IMR-90 (cell line): ENCODE measurements at regions not wholly inside any gene's neighbourhood (a gene's known extent, or its start where the extent isn't known, plus 50 kb on each side); places are given as distances from the start of the nearest gene placed in this dataset.

Experiments
- ATAC-seq: fragments of 200-7000 bp; cut with Tn5 transposase; 2 replicates; pipeline ENCODE4 v1.9.1; 2020; ENCODE audit warnings: low read depth, mild to moderate bottlenecking, moderate library complexity
- BruUV-seq: library from RNA; stranded (reverse); fragments of 400-500 nt; replicated peaks from 2 replicates; lab custom pipeline; 2021; lab: Mats Ljungman, UMichigan
- CTCF ChIA-PET: fragments of 300-600 bp; formaldehyde crosslinking; extraction: SDS; loops from one replicate; lab custom pipeline; 2021; ENCODE audit warnings: antibody characterized with exemption; lab: Yijun Ruan, JAX
- POLR2A ChIA-PET: fragments of 300-600 bp; sonication (Branson Sonifier 250); formaldehyde crosslinking; loops from one replicate; lab custom pipeline; 2022; ENCODE audit warnings: antibody characterized with exemption; ENCODE audit not compliant: unreplicated experiment; lab: Charles Lee
- DNase-seq: peaks from one replicate; pipeline ENCODE4 v3.0.0; 2013
- H2AFZ ChIP-seq: replicated peaks from 2 replicates; pipeline ENCODE3; 2013; ENCODE audit warnings: low read length, mild to moderate bottlenecking; ENCODE audit not compliant: poor library complexity
- H2AK5ac ChIP-seq: 2 replicates; pipeline ENCODE4 v1.6.1; 2013; ENCODE audit warnings: low read depth, low read length, inconsistent platforms
- H2AK9ac ChIP-seq: replicated peaks from 2 replicates; pipeline ENCODE3; 2013; ENCODE audit warnings: mild to moderate bottlenecking, low read depth, low read length, moderate library complexity; ENCODE audit not compliant: poor library complexity
- H2BK120ac ChIP-seq: 2 replicates; pipeline ENCODE4 v1.6.1; 2013; ENCODE audit warnings: low read depth, low read length, inconsistent platforms
- H2BK15ac ChIP-seq: 3 replicates; pipeline ENCODE4 v1.6.1; 2013; ENCODE audit warnings: low read depth, low read length, inconsistent platforms
- H2BK20ac ChIP-seq: 2 replicates; pipeline ENCODE4 v1.6.1; 2013; ENCODE audit warnings: low read depth, mild to moderate bottlenecking, inconsistent platforms, low read length, moderate library complexity
- H2BK5ac ChIP-seq: 2 replicates; pipeline ENCODE4 v1.6.1; 2013; ENCODE audit warnings: mild to moderate bottlenecking, low read depth, low read length, inconsistent platforms; ENCODE audit not compliant: poor library complexity, severe bottlenecking
- H3K14ac ChIP-seq: replicated peaks from 2 replicates; pipeline ENCODE4 v1.6.1; 2013; ENCODE audit warnings: low read depth, low read length, inconsistent platforms
- H3K18ac ChIP-seq: 2 replicates; pipeline ENCODE4 v1.6.1; 2013; ENCODE audit warnings: low read depth, low read length, control low read depth
- H3K23ac ChIP-seq: 2 replicates; pipeline ENCODE4 v1.6.1; 2013; ENCODE audit warnings: low read depth, low read length, inconsistent platforms
- H3K27ac ChIP-seq: 2 replicates; pipeline ENCODE4 v1.5.1; 2013; ENCODE audit warnings: mild to moderate bottlenecking, control low read depth, low read length; ENCODE audit not compliant: insufficient read depth
- H3K27me3 ChIP-seq: 2 replicates; pipeline ENCODE4 v1.6.1; 2013; ENCODE audit warnings: low read length; ENCODE audit not compliant: control insufficient read depth, insufficient read depth
- H3K36me3 ChIP-seq: 2 replicates; pipeline ENCODE4 v1.6.1; 2013; ENCODE audit warnings: low read length, mixed read lengths; ENCODE audit not compliant: control insufficient read depth, insufficient read depth
- H3K4ac ChIP-seq: 2 replicates; pipeline ENCODE4 v1.6.1; 2013; ENCODE audit warnings: low read depth, low read length, inconsistent platforms
- H3K4me1 ChIP-seq: 2 replicates; pipeline ENCODE4 v1.6.1; 2013; ENCODE audit warnings: low read length, mixed read lengths; ENCODE audit not compliant: control insufficient read depth, insufficient read depth
- H3K4me2 ChIP-seq: 2 replicates; pipeline ENCODE4 v1.6.1; 2013; ENCODE audit warnings: low read depth, mild to moderate bottlenecking, control low read depth, low read length, moderate library complexity
- H3K4me3 ChIP-seq: 2 replicates; pipeline ENCODE4 v1.5.1; 2013; ENCODE audit warnings: low read depth, mild to moderate bottlenecking, control low read depth, low read length, moderate library complexity; ENCODE audit not compliant: insufficient read depth
- H3K56ac ChIP-seq: 2 replicates; pipeline ENCODE4 v1.6.1; 2013; ENCODE audit warnings: low read length, inconsistent platforms; ENCODE audit not compliant: insufficient read depth; ENCODE audit errors: extremely low read depth
- H3K79me1 ChIP-seq, 2 experiments: 2 replicates each; pipeline ENCODE4 v1.6.1; 2013; ENCODE audit warnings: low read length in 2 of 2, inconsistent platforms in 1 of 2, low read depth in 1 of 2
- H3K9ac ChIP-seq: 2 replicates; pipeline ENCODE4 v1.6.1; 2013; ENCODE audit warnings: low read depth, low read length, control low read depth
- H3K9me1 ChIP-seq: 2 replicates; pipeline ENCODE4 v1.6.1; 2013; ENCODE audit warnings: low read length, inconsistent platforms; ENCODE audit not compliant: insufficient read depth
- H3K9me3 ChIP-seq: 2 replicates; pipeline ENCODE4 v1.6.1; 2013; ENCODE audit warnings: low read length; ENCODE audit not compliant: control insufficient read depth, insufficient read depth
- H4K20me1 ChIP-seq: 2 replicates; pipeline ENCODE4 v1.6.1; 2013; ENCODE audit warnings: low read length, inconsistent platforms; ENCODE audit not compliant: insufficient read depth
- H4K5ac ChIP-seq: 2 replicates; pipeline ENCODE4 v1.6.1; 2013; ENCODE audit warnings: mild to moderate bottlenecking, low read depth, low read length, control low read depth
- H4K8ac ChIP-seq, 2 experiments: 2 replicates each; pipeline ENCODE4 v1.6.1; 2013; ENCODE audit warnings: low read depth in 2 of 2, low read length in 2 of 2, control low read depth in 1 of 2, inconsistent platforms in 1 of 2
- H4K91ac ChIP-seq: 2 replicates; pipeline ENCODE4 v1.6.1; 2013; ENCODE audit warnings: low read depth, low read length, inconsistent platforms; ENCODE audit not compliant: insufficient read depth
- BHLHE40 ChIP-seq: fragments of 150-350 bp; IDR thresholded peaks from 2 replicates; pipeline ENCODE4 v1.6.1; 2016; ENCODE audit warnings: mild to moderate bottlenecking, low read depth, low read length
- WGBS, 2 experiments: methylation state at CpG; one replicate each; pipeline versions ENCODE4 v1.1.5 to v1.1.7; 2013; ENCODE audit warnings: missing lambda C conversion rate in 2 of 2; ENCODE audit not compliant: insufficient read length in 1 of 2; ENCODE audit errors: extremely low coverage in 2 of 2; 5-methylcytosine and 5-hydroxymethylcytosine counted together
- dilution Hi-C: fragments of 300-500 bp; cut with HindIII; formaldehyde crosslinking; loops from one replicate; pipeline ENCODE4 v1.14.3; 2018; ENCODE audit warnings: low sequenced_read_pairs; ENCODE audit not compliant: unreplicated experiment
- in situ Hi-C: fragments of 300-500 bp; cut with MboI; formaldehyde crosslinking; loops from 3 replicates; pipeline ENCODE4 v1.14.3; 2019; ENCODE audit warnings: low sequenced_read_pairs, inconsistent platforms, mixed read lengths
- intact Hi-C: fragments of 100-400 bp; cut with micrococcal nuclease; formaldehyde crosslinking; loops from 2 replicates; pipeline ENCODE4 v1.10.0; 2022
- TF ChIP-seq, protein P1 (sequence below): fragments of 150-350 bp; IDR thresholded peaks from 2 replicates; pipeline ENCODE4 v1.6.1; 2016; ENCODE audit warnings: low read depth, mild to moderate bottlenecking, low read length, moderate library complexity, borderline replicate concordance

DNA sequence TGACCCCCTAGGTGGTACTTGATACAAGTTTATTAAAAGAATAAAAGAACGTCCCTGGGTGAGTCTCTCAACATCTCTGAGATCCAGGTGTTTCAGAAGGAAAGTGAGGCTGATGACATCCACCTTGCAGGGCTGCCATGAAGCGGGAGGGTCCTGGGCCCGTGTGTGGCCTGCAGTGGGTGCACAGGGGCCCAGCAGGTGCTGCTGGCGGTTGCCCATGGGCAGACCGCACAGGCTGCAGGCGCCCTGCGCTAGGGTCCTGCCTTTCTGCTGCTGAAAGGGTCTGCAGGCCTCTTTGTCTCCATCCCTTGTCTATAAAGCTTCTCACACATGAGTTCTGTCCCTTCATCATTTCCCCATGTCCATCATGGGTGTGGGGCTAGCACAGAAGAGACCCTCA, 247.0 kb downstream of the TFCP2L1 start:
- intact Hi-C loops (no loop called here), dilution Hi-C loops (no loop called here), in situ Hi-C loops (no loop called here)
- no peak overlapping the region for H2BK15ac ChIP-seq
- peaks cover 3% of the 10 kb centered on the region; the same call in 1 of the 2 replicates for H3K9me3 ChIP-seq
- H3K79me1 ChIP-seq, result no peaks in the 10 kb centered on the region
- no TSS peak for BruUV-seq
- H3K27me3 ChIP-seq, result peaks cover 80% of the 10 kb centered on the region
- no peak overlapping the region for H2BK5ac ChIP-seq
- no peak overlapping the region for H4K5ac ChIP-seq
- H2BK120ac ChIP-seq, result no peak overlapping the region
- no peak overlapping the region for H3K4me2 ChIP-seq
- H4K20me1 ChIP-seq, result no peaks in the 10 kb centered on the region; the same call in 1 of the 2 replicates
- no peak overlapping the region for H3K9ac ChIP-seq
- DNase-seq, result no peak
- no peak overlapping the region for H3K4ac ChIP-seq
- H3K4me3 ChIP-seq, result no peak overlapping the region
- H3K27ac ChIP-seq, result no peak overlapping the region
- 69% methylated on average over 2 of the region's 7 CpGs; no CpG with 5 or more reads in 1 of the 2 experiments for WGBS, 2 experiments
- no peak overlapping the region for H2BK20ac ChIP-seq
- no peak overlapping the region for H4K8ac ChIP-seq
- H3K36me3 ChIP-seq, result no peaks in the 10 kb centered on the region
- no peak for ATAC-seq
- H2AK9ac ChIP-seq, result no peak overlapping the region
- no peak overlapping the region for H2AFZ ChIP-seq
- CTCF ChIA-PET, result no interaction called here
- POLR2A ChIA-PET, result no interaction called here
- no peak overlapping the region for H3K56ac ChIP-seq
- no peak for TF ChIP-seq BHLHE40
- TF ChIP-seq, protein P1, sequence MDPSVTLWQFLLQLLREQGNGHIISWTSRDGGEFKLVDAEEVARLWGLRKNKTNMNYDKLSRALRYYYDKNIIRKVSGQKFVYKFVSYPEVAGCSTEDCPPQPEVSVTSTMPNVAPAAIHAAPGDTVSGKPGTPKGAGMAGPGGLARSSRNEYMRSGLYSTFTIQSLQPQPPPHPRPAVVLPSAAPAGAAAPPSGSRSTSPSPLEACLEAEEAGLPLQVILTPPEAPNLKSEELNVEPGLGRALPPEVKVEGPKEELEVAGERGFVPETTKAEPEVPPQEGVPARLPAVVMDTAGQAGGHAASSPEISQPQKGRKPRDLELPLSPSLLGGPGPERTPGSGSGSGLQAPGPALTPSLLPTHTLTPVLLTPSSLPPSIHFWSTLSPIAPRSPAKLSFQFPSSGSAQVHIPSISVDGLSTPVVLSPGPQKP, result no peak
- no peak overlapping the region for H4K91ac ChIP-seq
- no peaks in the 10 kb centered on the region for H3K9me1 ChIP-seq
- no peak overlapping the region for H2AK5ac ChIP-seq
- H3K23ac ChIP-seq, result no peak overlapping the region
- no peak overlapping the region for H3K14ac ChIP-seq
- H3K18ac ChIP-seq, result no peak overlapping the region
- no peaks in the 10 kb centered on the region for H3K4me1 ChIP-seq
